Fibroblast of the aortic adventitia (primary cell): ENCODE measurements at regions not wholly inside any gene's neighbourhood (a gene's known extent, or its start where the extent isn't known, plus 50 kb on each side); places are given as distances from the start of the nearest gene placed in this dataset.

Source experiments
- DNase-seq: peaks from one replicate; pipeline ENCODE4 v3.0.0-alpha.2; 2010; ENCODE audit warnings: low read depth
- H3K4me3 ChIP-seq: 2 replicates; pipeline ENCODE4 v1.5.1; 2011; ENCODE audit warnings: low read depth, mild to moderate bottlenecking, control low read depth, low read length, moderate library complexity
- CTCF ChIP-seq: IDR thresholded peaks from 2 replicates; pipeline ENCODE4 v1.5.1; 2011; ENCODE audit warnings: mild to moderate bottlenecking, low read length, control low read depth, inconsistent platforms; ENCODE audit not compliant: insufficient read depth

GRCh38 chr17:71399221-71399620 is 721.6 kb upstream of the SOX9 start:
- no peak overlapping the region for H3K4me3 ChIP-seq
- TF ChIP-seq CTCF: no peak
- no peak for DNase-seq

GRCh38 chr17:71399649-71400048 is 721.2 kb upstream of the SOX9 start:
- no peak overlapping the region for H3K4me3 ChIP-seq
- no peak for TF ChIP-seq CTCF
- no peak for DNase-seq

GRCh38 chr17:71402007-71402406 is 718.8 kb upstream of the SOX9 start:
- TF ChIP-seq CTCF: no peak
- DNase-seq: no peak

GRCh38 chr17:71402661-71403141 is 718.1 kb upstream of the SOX9 start:
- DNase-seq: no peak
- H3K4me3 ChIP-seq: no peak overlapping the region
- no peak for TF ChIP-seq CTCF

More at GRCh38 chr17:71402007-71402406, 718.8 kb upstream of the SOX9 start:
- H3K4me3 ChIP-seq: no peak overlapping the region

GRCh38 chr17:71405101-71405500 is 715.7 kb upstream of the SOX9 start:
- H3K4me3 ChIP-seq: no peak overlapping the region
- DNase-seq: no peak
- TF ChIP-seq CTCF: no peak

GRCh38 chr17:71407981-71408380 is 712.8 kb upstream of the SOX9 start:
- TF ChIP-seq CTCF: no peak
- H3K4me3 ChIP-seq: no peak overlapping the region
- DNase-seq: no peak

- no peak overlapping the region for H3K4me3 ChIP-seq
- no peak for TF ChIP-seq CTCF
- no peak for DNase-seq
These were observed 711.7 kb upstream of the SOX9 start for GRCh38 chr17:71409137-71409536.
